ENCODE measurements at regions not wholly inside any gene's neighbourhood (a gene's known extent, or its start where the extent isn't known, plus 50 kb on each side); places are given as distances from the start of the nearest gene placed in this dataset.

- no peak for TF ChIP-seq CTCF (IDR thresholded peaks at IDR 0.05)
- no peak for TF ChIP-seq POLR2AphosphoS5 (IDR thresholded peaks at IDR 0.05)
- no peak for TF ChIP-seq POLR2A (IDR thresholded peaks at IDR 0.05)
Measured at GRCh38 chr3:5052247-5052646, 69.8 kb upstream of the ARL8B start.
